GM18520 (cell line): ENCODE measurements at regions not wholly inside any gene's neighbourhood (a gene's known extent, or its start where the extent isn't known, plus 50 kb on each side); places are given as distances from the start of the nearest gene placed in this dataset.

Experiments
- ATAC-seq: cut with Tn5 transposase; IDR thresholded peaks from one replicate; pipeline ENCODE4 v1.9.1; 2021; ENCODE audit not compliant: unreplicated experiment

DNA sequence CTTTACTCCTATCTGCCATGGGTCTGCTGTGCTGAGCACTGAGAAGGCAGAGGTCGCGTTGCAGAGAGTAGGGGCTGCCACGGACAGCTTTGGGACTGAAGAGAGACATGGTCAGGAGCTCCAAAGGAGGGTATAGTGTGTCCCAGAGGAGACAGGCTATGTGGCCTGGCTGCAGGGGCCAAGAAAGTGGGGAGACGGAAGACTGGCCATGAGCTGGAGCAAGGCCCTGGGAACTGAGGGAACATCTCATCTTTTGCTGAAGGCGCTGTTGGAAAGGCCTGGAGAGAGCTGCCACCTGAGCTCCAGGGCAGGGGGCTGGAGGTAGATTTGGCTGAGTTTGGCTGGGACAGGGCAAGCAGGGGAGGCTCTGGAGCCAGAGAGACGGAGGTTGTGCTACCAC, 55.8 kb upstream of the AJAP1 start:
- no peak for ATAC-seq

DNA sequence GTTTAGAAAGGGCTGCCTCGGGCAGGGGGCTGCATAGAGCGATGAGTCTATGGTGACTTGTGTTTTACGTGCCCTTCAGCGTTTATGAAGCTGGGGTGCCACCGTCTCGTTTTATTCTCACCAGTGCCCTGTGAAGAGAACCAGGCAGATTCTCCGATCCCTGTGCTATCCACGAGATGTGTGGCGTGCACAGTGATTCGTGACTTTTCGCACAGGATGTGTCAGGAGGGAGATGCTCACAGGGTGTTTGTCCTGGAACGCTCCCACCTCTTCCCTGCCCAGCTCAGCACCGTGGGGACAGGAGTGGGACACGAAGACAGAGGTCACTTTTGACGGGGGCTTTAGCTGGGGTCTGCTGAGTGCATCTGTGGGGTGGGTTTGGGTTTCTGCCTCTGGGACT, 54.9 kb upstream of the AJAP1 start:
- no peak for ATAC-seq

DNA sequence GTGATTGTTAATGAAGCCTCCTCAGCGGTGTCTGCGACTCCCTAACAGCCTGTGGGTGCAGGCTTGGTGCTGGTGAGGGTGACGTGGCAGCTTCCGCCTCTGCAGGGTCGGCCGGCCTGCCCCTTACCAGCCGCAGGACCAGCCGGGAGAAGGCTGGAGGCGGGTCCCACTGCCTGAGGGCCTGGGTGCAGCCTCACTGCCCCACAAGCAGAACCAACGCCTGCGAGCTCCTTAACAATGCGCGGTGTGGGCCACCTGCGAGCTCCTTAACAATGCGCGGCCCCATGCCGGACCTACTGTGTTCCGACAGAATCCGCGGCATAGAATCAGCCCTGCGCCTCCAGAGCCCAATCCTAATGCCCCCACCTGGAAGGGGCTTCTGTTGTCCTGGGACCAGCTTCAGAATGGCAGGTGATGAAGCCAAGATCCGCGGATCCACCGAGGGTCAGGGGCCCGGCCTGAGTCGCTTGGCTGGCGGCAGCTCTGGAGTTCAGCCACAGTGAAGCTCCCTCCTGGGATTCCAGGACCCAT, 54.4 kb upstream of the AJAP1 start:
- no peak for ATAC-seq

DNA sequence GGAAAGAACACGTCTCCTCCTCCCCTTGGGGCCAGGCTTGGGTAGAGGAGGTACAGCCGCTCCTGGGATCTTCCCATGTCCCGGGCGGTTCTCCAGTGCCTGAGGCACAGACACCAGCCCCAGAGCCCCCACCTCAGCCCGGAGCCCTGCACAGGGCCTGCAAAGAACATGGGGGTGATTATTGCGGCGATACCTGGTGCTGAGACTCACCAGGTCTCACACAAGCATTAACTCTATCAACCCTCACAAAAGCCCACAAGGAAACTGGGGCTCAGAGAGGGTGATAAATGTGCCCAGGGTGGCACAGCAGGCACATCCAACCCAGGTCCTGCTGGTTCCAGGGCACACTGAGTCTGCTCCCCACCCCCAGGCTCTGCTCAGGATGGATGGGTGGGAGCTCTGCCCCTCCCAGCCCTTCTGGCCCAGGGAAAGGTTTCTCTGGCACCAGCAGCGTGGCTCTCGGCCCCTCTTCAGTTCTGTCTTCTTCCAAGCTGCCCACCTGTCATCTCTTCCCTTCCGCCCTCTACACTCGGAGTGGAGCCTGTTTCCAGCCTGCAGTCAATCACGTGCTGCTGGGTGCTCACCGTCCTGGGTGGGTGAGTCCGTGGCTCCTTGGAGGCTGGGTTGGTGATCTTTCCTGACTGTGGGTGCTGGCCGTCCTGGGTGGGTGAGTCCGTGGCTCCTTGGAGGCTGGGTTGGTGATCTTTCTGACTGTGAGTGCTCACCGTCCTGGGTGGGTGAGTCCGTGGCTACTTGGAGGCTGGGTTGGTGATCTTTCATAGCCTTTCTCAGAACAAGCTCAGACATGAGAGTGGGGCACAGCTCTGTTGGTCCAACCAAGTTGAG, 53.6 kb upstream of the AJAP1 start:
- ATAC-seq = no peak

DNA sequence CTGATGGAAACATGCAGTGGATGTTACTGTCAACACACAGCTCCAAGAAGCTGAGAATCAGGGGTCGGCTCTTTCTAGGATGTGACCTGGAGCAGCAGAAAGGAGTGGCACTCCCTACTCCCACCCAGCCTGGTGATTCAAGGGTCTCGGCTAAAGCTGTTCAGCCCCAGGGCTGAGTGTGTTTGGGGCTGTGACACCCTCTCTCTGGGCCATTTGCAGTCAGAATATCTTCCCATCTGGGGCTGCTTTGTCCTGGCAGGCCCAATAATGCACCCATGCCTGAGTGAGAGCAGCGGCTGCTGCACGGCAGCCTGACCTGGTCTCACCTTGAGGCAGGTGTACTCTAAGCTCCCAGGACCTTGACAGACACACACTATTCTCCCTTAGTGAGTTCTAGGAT, 52.5 kb upstream of the AJAP1 start:
- ATAC-seq = no peak

DNA sequence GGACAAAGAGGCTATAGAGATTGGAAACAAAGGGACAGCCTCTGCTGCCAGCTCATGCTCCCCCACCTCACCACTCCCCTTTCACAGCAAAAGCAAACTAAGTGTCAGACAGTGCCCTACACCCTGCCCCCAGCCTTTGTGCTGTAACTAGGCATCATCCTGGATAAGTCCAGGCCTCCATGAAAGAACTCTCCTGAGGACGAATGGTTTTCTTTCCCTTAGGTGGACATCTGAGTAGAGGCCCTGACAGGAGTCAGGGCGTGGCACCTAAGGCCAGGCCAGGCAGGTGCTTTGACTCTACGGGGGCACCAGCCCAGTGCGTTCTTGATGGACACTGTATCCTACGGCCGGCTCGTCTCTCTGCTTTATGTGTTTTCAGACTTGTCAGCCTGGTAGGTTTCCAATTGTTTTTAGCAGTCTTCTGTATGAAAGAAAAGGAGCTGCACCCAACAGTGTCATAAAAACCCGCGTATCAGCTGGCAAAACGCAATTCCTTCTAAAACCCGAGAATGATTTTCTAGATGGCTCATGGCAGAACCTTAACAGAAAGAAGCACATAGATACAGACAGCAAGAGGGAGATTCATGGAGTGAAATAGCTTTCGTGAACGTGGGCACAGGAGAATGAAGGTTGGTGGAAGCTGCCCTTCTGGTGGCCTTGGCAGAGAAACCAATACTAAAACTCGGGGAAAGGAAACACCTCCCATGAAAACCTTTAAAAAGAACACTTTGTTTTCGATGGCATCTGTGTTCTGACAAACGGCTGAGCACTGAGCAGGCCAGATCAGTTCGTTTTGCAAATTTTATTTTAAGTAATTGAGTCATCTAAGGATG, 51.7 kb upstream of the AJAP1 start:
- no peak for ATAC-seq

DNA sequence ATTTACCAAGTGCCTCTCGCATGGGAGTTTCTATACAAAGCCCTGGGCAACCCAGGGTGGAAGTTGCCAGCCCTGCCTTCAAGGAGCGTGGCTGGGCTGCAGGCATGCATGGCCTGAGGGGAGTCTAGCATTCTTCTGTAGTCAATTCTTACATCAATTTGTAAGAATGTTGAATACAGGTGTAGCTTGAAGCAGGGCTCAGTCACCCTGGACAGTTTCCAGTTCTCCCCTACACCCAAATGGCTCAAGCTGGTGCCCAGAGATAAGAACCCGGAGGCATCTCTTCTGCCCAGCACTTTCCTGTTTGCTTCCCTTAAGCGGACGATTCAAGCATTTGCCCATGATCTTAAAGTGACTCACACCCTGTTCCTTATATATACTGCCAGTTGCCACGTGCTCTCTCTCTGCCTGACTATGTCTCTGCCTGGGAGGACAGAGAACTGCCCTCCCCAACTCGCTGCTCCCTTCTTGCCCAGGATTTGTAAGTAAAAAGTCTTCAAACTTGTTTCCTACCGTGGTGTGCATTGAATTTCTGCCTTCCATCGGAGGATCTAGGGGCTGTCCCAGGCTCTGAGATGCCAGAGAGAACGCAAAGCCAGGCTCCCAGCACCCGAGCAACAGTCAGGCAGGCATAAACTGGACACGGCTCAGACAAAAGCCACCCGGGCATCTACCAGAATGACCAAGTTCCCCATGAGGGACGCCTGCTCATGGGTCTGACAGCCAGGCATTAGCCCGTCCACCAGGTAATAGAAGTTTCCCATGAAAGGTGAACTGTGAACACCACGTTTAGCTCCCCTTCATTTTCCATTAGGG, 50.9 kb upstream of the AJAP1 start:
- no peak for ATAC-seq
